ENCODE measurements at regions not wholly inside any gene's neighbourhood (a gene's known extent, or its start where the extent isn't known, plus 50 kb on each side); places are given as distances from the start of the nearest gene placed in this dataset.

DNA sequence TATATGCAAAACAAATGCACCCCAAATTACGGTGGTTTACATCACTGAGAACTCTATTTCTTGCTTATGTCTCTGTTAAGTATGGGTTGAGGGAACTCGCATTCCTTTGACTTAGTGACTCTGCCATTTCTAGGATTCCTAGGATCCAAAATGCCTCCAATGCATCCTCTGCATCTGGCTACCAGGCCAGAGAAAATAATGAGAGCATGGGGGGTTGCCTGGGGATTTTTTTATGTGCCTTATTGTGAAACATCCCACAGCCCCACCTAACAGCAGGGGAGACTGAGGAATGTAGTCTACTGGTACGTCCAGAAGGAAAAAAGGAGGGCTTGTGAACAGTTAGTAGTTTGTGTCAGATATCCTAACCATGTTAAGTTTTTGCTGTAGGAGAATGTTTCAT is 466.0 kb upstream of the ARRDC3 start:
- Histone ChIP-seq H3K4me1 (ENCODE audit: control insufficient read depth, insufficient read depth, low read length) (no peaks in the 10 kb centered on the region), H3K79me2 (ENCODE audit: control insufficient read depth, insufficient read depth, low read length) (no peaks in the 10 kb centered on the region), H4K20me1 (ENCODE audit: control insufficient read depth, insufficient read depth) (no peaks in the 10 kb centered on the region), H3K9me3 (replicated peaks; ENCODE audit: control insufficient read depth, insufficient read depth, low read length) (no peaks in the 10 kb centered on the region; the same call in 2 of the 3 replicates), H3K36me3 (ENCODE audit: control insufficient read depth in 2 of 2, insufficient read depth in 2 of 2, low read length in 1 of 2) (no peaks in the 10 kb centered on the region), H3K9ac (ENCODE audit: control insufficient read depth, insufficient read depth, low read length) (no peak overlapping the region), H3K27me3 (replicated peaks in 1 of 2; ENCODE audit: control insufficient read depth in 2 of 2, insufficient read depth in 2 of 2, low read length in 1 of 2) (no peaks in the 10 kb centered on the region), H2AFZ (ENCODE audit: control insufficient read depth, low read depth, low read length) (no peak overlapping the region), H3K27ac (ENCODE audit: control insufficient read depth, insufficient read depth) (no peak overlapping the region), H3K4me2 (ENCODE audit: control insufficient read depth, insufficient read depth) (no peak overlapping the region), H3K4me3 (no peak overlapping the region)
- ChIA-PET SMC1A (ENCODE audit: uncharacterized antibody, unreplicated experiment) (no interaction called here), POLR2A (no interaction called here), RAD21 (ENCODE audit: unreplicated experiment) (no interaction called here), CTCF (no interaction called here)
- no peak for DNase-seq (ENCODE audit: low read depth, low spot score)
- ATAC-seq, result no peak
- intact Hi-C loops (cut with micrococcal nuclease; ENCODE audit: unreplicated experiment) (no loop called here), in situ Hi-C loops (cut with MboI) (no loop called here)
- BruUV-seq (replicated peaks), result no TSS peak
- 10% methylated on average over 3 of the region's 3 CpGs for WGBS (ENCODE audit: insufficient coverage, insufficient replicate concordance, low lambda C conversion rate, missing lambda C conversion rate)
- FAIRE-seq, result no peak
- TF ChIP-seq, protein P1, sequence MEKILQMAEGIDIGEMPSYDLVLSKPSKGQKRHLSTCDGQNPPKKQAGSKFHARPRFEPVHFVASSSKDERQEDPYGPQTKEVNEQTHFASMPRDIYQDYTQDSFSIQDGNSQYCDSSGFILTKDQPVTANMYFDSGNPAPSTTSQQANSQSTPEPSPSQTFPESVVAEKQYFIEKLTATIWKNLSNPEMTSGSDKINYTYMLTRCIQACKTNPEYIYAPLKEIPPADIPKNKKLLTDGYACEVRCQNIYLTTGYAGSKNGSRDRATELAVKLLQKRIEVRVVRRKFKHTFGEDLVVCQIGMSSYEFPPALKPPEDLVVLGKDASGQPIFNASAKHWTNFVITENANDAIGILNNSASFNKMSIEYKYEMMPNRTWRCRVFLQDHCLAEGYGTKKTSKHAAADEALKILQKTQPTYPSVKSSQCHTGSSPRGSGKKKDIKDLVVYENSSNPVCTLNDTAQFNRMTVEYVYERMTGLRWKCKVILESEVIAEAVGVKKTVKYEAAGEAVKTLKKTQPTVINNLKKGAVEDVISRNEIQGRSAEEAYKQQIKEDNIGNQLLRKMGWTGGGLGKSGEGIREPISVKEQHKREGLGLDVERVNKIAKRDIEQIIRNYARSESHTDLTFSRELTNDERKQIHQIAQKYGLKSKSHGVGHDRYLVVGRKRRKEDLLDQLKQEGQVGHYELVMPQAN (conservative IDR thresholded peaks at IDR 0.05), result no peak
- TF ChIP-seq YY1 (IDR thresholded peaks at IDR 0.05; ENCODE audit: low read depth, low read length), result no peak
- TF ChIP-seq WRNIP1 (IDR thresholded peaks at IDR 0.05; ENCODE audit: borderline replicate concordance, low read depth, low read length), result no peak
- no peak for TF ChIP-seq NFYA (IDR thresholded peaks at IDR 0.05; ENCODE audit: borderline replicate concordance, low read depth, low read length)
- TF ChIP-seq, protein P2, sequence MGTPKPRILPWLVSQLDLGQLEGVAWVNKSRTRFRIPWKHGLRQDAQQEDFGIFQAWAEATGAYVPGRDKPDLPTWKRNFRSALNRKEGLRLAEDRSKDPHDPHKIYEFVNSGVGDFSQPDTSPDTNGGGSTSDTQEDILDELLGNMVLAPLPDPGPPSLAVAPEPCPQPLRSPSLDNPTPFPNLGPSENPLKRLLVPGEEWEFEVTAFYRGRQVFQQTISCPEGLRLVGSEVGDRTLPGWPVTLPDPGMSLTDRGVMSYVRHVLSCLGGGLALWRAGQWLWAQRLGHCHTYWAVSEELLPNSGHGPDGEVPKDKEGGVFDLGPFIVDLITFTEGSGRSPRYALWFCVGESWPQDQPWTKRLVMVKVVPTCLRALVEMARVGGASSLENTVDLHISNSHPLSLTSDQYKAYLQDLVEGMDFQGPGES (IDR thresholded peaks at IDR 0.05), result no peak
- TF ChIP-seq CHD2 (IDR thresholded peaks at IDR 0.05; ENCODE audit: borderline replicate concordance, low read depth, low read length), result no peak
- TF ChIP-seq, protein P3, sequence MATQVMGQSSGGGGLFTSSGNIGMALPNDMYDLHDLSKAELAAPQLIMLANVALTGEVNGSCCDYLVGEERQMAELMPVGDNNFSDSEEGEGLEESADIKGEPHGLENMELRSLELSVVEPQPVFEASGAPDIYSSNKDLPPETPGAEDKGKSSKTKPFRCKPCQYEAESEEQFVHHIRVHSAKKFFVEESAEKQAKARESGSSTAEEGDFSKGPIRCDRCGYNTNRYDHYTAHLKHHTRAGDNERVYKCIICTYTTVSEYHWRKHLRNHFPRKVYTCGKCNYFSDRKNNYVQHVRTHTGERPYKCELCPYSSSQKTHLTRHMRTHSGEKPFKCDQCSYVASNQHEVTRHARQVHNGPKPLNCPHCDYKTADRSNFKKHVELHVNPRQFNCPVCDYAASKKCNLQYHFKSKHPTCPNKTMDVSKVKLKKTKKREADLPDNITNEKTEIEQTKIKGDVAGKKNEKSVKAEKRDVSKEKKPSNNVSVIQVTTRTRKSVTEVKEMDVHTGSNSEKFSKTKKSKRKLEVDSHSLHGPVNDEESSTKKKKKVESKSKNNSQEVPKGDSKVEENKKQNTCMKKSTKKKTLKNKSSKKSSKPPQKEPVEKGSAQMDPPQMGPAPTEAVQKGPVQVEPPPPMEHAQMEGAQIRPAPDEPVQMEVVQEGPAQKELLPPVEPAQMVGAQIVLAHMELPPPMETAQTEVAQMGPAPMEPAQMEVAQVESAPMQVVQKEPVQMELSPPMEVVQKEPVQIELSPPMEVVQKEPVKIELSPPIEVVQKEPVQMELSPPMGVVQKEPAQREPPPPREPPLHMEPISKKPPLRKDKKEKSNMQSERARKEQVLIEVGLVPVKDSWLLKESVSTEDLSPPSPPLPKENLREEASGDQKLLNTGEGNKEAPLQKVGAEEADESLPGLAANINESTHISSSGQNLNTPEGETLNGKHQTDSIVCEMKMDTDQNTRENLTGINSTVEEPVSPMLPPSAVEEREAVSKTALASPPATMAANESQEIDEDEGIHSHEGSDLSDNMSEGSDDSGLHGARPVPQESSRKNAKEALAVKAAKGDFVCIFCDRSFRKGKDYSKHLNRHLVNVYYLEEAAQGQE (IDR thresholded peaks at IDR 0.05; ENCODE audit: low read depth, low read length), result no peak
- no peak for TF ChIP-seq SUZ12 (IDR thresholded peaks at IDR 0.05; ENCODE audit: unreplicated experiment)
- TF ChIP-seq, protein P4, sequence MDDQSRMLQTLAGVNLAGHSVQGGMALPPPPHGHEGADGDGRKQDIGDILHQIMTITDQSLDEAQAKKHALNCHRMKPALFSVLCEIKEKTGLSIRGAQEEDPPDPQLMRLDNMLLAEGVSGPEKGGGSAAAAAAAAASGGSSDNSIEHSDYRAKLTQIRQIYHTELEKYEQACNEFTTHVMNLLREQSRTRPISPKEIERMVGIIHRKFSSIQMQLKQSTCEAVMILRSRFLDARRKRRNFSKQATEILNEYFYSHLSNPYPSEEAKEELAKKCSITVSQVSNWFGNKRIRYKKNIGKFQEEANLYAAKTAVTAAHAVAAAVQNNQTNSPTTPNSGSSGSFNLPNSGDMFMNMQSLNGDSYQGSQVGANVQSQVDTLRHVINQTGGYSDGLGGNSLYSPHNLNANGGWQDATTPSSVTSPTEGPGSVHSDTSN (IDR thresholded peaks at IDR 0.05; ENCODE audit: insufficient replicate concordance, low read depth, low read length), result no peak
- TF ChIP-seq CHD1 (IDR thresholded peaks at IDR 0.05; ENCODE audit: low read depth, low read length), result no peak
- no peak for TF ChIP-seq POLR2A (IDR thresholded peaks at IDR 0.05; ENCODE audit: low read depth, low read length)
- TF ChIP-seq NBN (IDR thresholded peaks at IDR 0.05), result no peak
- no peak for TF ChIP-seq GATAD2B (conservative IDR thresholded peaks at IDR 0.05; ENCODE audit: low read depth)
- TF ChIP-seq, protein P5, sequence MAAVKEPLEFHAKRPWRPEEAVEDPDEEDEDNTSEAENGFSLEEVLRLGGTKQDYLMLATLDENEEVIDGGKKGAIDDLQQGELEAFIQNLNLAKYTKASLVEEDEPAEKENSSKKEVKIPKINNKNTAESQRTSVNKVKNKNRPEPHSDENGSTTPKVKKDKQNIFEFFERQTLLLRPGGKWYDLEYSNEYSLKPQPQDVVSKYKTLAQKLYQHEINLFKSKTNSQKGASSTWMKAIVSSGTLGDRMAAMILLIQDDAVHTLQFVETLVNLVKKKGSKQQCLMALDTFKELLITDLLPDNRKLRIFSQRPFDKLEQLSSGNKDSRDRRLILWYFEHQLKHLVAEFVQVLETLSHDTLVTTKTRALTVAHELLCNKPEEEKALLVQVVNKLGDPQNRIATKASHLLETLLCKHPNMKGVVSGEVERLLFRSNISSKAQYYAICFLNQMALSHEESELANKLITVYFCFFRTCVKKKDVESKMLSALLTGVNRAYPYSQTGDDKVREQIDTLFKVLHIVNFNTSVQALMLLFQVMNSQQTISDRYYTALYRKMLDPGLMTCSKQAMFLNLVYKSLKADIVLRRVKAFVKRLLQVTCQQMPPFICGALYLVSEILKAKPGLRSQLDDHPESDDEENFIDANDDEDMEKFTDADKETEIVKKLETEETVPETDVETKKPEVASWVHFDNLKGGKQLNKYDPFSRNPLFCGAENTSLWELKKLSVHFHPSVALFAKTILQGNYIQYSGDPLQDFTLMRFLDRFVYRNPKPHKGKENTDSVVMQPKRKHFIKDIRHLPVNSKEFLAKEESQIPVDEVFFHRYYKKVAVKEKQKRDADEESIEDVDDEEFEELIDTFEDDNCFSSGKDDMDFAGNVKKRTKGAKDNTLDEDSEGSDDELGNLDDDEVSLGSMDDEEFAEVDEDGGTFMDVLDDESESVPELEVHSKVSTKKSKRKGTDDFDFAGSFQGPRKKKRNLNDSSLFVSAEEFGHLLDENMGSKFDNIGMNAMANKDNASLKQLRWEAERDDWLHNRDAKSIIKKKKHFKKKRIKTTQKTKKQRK (IDR thresholded peaks at IDR 0.05; ENCODE audit: low read depth, low read length), result no peak

All from GM12878 (cell line).